PC-9 (cell line): ENCODE measurements at regions not wholly inside any gene's neighbourhood (a gene's known extent, or its start where the extent isn't known, plus 50 kb on each side); places are given as distances from the start of the nearest gene placed in this dataset.

Source experiments
- EZH2 ChIP-seq: fragments of 200-600 bp; sonication (generic); IDR thresholded peaks from 2 replicates; pipeline ENCODE4 v1.8.0; 2017; ENCODE audit warnings: antibody characterized with exemption, low read depth
- TF ChIP-seq, protein P1 (sequence below): fragments of 200-600 bp; sonication (generic); conservative IDR thresholded peaks from 2 replicates; pipeline ENCODE4 v1.6.1; 2017; ENCODE audit warnings: mixed run types, antibody characterized with exemption, mild to moderate bottlenecking, moderate library complexity

DNA sequence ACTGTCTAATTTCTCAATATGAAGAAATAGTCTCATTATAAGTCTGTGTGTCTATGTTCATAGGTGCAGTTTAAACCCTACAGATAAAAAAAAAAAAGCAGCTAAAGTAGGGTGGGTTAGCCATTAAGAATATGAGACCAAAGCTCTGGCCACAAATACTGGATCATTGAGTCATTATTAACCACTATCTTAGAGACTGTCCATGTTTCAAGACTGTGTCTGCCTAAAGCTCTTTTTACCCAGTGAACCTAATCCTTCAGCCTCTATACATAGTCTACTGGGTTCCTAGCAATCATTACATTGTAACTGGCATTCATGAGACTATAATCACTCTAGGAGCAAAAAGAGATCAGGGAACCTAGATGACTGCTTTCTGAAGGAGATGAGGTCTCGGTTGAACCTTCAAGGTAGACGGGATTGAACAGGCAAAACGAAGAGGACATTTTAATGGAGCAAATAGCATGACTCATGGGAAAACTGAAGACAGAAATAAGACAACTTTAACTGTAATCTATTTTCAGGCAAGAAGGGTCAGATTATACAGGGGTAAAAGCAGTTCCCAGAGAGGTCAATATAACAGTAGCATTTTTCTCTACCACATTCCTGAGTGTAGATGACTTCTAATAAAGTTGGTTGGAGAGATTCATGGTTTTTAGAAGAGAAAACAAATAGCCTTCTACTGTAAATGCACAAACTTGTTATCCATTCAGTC lies 64.0 kb upstream of the FIBIN start:
- TF ChIP-seq, protein P1, sequence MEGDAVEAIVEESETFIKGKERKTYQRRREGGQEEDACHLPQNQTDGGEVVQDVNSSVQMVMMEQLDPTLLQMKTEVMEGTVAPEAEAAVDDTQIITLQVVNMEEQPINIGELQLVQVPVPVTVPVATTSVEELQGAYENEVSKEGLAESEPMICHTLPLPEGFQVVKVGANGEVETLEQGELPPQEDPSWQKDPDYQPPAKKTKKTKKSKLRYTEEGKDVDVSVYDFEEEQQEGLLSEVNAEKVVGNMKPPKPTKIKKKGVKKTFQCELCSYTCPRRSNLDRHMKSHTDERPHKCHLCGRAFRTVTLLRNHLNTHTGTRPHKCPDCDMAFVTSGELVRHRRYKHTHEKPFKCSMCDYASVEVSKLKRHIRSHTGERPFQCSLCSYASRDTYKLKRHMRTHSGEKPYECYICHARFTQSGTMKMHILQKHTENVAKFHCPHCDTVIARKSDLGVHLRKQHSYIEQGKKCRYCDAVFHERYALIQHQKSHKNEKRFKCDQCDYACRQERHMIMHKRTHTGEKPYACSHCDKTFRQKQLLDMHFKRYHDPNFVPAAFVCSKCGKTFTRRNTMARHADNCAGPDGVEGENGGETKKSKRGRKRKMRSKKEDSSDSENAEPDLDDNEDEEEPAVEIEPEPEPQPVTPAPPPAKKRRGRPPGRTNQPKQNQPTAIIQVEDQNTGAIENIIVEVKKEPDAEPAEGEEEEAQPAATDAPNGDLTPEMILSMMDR: no peak
- no peak for TF ChIP-seq EZH2
